ENCODE measurements at regions not wholly inside any gene's neighbourhood (a gene's known extent, or its start where the extent isn't known, plus 50 kb on each side); places are given as distances from the start of the nearest gene placed in this dataset.

DNA sequence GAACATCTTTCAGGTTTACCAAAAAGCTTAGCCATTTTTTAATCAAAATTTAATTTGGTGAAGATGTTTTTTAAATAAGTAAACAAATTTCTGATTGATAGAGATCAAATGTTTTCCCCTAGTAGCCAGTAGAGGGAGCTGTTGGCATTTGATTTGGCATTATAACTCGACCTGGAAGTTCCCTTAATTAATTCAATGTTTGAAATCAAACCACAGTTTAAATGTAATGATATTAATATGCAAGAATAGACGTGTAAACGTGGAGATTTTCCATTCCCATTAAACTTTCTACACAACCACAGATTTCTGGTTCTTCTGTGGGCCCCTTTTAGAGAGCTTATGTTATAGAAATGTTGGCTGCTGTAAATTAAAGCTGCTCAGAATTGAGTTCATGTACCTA is 148.1 kb upstream of the MPDZ start:
- TF ChIP-seq, protein P1, sequence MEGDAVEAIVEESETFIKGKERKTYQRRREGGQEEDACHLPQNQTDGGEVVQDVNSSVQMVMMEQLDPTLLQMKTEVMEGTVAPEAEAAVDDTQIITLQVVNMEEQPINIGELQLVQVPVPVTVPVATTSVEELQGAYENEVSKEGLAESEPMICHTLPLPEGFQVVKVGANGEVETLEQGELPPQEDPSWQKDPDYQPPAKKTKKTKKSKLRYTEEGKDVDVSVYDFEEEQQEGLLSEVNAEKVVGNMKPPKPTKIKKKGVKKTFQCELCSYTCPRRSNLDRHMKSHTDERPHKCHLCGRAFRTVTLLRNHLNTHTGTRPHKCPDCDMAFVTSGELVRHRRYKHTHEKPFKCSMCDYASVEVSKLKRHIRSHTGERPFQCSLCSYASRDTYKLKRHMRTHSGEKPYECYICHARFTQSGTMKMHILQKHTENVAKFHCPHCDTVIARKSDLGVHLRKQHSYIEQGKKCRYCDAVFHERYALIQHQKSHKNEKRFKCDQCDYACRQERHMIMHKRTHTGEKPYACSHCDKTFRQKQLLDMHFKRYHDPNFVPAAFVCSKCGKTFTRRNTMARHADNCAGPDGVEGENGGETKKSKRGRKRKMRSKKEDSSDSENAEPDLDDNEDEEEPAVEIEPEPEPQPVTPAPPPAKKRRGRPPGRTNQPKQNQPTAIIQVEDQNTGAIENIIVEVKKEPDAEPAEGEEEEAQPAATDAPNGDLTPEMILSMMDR (conservative IDR thresholded peaks at IDR 0.05; ENCODE audit: low read length) = peak; percentile 94
- no peak for TF ChIP-seq EZH2phosphoT487 (IDR thresholded peaks at IDR 0.05; ENCODE audit: borderline replicate concordance, low read depth, low read length)

Measured in OCI-LY7 (cell line).